OCI-LY1 (cell line): ENCODE measurements at regions not wholly inside any gene's neighbourhood (a gene's known extent, or its start where the extent isn't known, plus 50 kb on each side); places are given as distances from the start of the nearest gene placed in this dataset.

Experiments used
- EZH2 ChIP-seq: fragments of 200-600 bp; sonication (generic), shearing (Covaris generic); IDR thresholded peaks from 2 replicates; pipeline ENCODE4 v1.8.0; 2017; ENCODE audit warnings: borderline replicate concordance, mixed run types, mild to moderate bottlenecking, antibody characterized with exemption, low read length, moderate library complexity, mixed read lengths
- TF ChIP-seq, protein P1 (sequence below): fragments of 200-600 bp; sonication (generic), shearing (Covaris generic); IDR thresholded peaks from 2 replicates; pipeline ENCODE4 v1.5.1; 2017; ENCODE audit warnings: mild to moderate bottlenecking, antibody characterized with exemption, low read length, moderate library complexity, mixed read lengths

DNA sequence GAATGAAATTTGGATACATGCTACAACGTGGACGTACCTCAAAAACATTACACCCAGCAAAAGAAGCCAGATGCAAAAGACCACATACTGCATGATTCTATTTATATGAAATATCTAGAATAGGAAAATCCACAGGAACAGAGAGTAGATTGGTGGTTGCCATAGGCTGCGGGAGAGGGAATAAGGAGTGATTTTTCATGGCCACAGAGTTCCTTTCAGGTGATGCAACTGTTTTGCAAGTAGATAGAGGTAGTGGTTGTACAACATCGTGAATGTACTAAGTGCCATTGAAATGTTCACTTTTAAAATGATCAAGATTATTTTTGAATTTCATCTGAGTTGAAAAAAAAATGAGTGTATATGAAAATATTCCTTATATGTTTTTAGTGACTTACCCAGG, 115.3 kb upstream of the RUNX1 start:
- TF ChIP-seq, protein P1, sequence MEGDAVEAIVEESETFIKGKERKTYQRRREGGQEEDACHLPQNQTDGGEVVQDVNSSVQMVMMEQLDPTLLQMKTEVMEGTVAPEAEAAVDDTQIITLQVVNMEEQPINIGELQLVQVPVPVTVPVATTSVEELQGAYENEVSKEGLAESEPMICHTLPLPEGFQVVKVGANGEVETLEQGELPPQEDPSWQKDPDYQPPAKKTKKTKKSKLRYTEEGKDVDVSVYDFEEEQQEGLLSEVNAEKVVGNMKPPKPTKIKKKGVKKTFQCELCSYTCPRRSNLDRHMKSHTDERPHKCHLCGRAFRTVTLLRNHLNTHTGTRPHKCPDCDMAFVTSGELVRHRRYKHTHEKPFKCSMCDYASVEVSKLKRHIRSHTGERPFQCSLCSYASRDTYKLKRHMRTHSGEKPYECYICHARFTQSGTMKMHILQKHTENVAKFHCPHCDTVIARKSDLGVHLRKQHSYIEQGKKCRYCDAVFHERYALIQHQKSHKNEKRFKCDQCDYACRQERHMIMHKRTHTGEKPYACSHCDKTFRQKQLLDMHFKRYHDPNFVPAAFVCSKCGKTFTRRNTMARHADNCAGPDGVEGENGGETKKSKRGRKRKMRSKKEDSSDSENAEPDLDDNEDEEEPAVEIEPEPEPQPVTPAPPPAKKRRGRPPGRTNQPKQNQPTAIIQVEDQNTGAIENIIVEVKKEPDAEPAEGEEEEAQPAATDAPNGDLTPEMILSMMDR = no peak
- no peak for TF ChIP-seq EZH2
